HG03571 (cell line): ENCODE measurements at regions not wholly inside any gene's neighbourhood (a gene's known extent, or its start where the extent isn't known, plus 50 kb on each side); places are given as distances from the start of the nearest gene placed in this dataset.
"Not testable (repeated sequence)": the region's sequence is repeated elsewhere in the genome, so short reads cannot be mapped to it uniquely, and the experiment has no call there.

Experiments used
- ATAC-seq: cut with Tn5 transposase; IDR thresholded peaks from one replicate; pipeline ENCODE4 v1.9.1; 2021; ENCODE audit not compliant: unreplicated experiment

- no peak for ATAC-seq
These were observed 79.9 kb upstream of the FBXL17 start for GRCh38 chr5:108461628-108462367.

- ATAC-seq: no peak
These were observed 77.9 kb upstream of the FBXL17 start for GRCh38 chr5:108459769-108460168.

- ATAC-seq: no peak
These were observed 69.4 kb upstream of the FBXL17 start for GRCh38 chr5:108451269-108451668.

GRCh38 chr5:108444130-108444529, 62.2 kb upstream of the FBXL17 start:
- not testable (repeated sequence) for ATAC-seq

- not testable (repeated sequence) for ATAC-seq
These were observed 60.3 kb upstream of the FBXL17 start for GRCh38 chr5:108442063-108442651.

- no peak for ATAC-seq
These were observed 55.5 kb upstream of the FBXL17 start for GRCh38 chr5:108437425-108437824.

GRCh38 chr5:108436696-108437095, 54.8 kb upstream of the FBXL17 start:
- no peak for ATAC-seq

- no peak for ATAC-seq
These were observed 51.7 kb upstream of the FBXL17 start for GRCh38 chr5:108433600-108433999.

GRCh38 chr5:108432024-108432423, 50.1 kb upstream of the FBXL17 start:
- no peak for ATAC-seq
